ENCODE measurements at regions not wholly inside any gene's neighbourhood (a gene's known extent, or its start where the extent isn't known, plus 50 kb on each side); places are given as distances from the start of the nearest gene placed in this dataset.

DNA sequence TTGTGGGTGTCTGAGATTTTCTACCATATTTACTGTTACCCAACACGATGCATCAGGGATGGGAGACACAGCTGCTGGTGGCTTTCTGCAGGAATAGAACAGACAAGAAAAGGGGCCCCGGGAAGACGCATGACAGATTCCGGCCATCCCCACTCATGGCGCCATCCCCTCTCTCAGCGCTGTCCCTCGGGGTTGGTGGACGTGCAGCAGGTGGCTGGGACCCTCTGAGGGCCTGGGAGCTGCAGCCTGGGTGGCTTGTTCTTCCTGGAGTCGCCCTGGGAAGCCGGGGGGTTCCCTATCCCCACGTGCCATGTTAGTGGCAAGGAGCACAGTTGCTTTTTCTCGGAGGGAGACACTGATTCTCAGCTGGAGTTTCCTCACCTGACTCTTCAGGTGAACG is 1123.3 kb downstream of the BRD1 start:
- Histone ChIP-seq H3K4me3 (ENCODE audit: low read length, poor library complexity, severe bottlenecking) (no peak overlapping the region), H3K4me2 (ENCODE audit: low read depth, low read length, poor library complexity, severe bottlenecking) (no peak overlapping the region), H3K4me1 (ENCODE audit: insufficient read depth, low read length, poor library complexity, severe bottlenecking) (no peaks in the 10 kb centered on the region), H3K27me3 (ENCODE audit: insufficient read depth, low read length, poor library complexity, severe bottlenecking) (no peaks in the 10 kb centered on the region), H3K79me2 (ENCODE audit: insufficient read depth, low read length) (no peaks in the 10 kb centered on the region), H3K9ac (ENCODE audit: low read depth, low read length, poor library complexity, severe bottlenecking) (no peak overlapping the region), H3F3A (ENCODE audit: low read depth) (no peaks in the 10 kb centered on the region), H2AFZ (ENCODE audit: low read length) (no peak overlapping the region), H3K36me3 (ENCODE audit: insufficient read depth, low read length) (no peaks in the 10 kb centered on the region), H3K9me2 (replicated peaks; ENCODE audit: low read depth, low read length) (no peaks in the 10 kb centered on the region), H3K9me3 (ENCODE audit: insufficient read depth, low read depth, low read length) (no peaks in the 10 kb centered on the region; the same call in 1 of the 2 replicates), H4K20me1 (ENCODE audit: insufficient read depth, low read length, poor library complexity, severe bottlenecking) (no peaks in the 10 kb centered on the region)
- TF ChIP-seq, protein P1, sequence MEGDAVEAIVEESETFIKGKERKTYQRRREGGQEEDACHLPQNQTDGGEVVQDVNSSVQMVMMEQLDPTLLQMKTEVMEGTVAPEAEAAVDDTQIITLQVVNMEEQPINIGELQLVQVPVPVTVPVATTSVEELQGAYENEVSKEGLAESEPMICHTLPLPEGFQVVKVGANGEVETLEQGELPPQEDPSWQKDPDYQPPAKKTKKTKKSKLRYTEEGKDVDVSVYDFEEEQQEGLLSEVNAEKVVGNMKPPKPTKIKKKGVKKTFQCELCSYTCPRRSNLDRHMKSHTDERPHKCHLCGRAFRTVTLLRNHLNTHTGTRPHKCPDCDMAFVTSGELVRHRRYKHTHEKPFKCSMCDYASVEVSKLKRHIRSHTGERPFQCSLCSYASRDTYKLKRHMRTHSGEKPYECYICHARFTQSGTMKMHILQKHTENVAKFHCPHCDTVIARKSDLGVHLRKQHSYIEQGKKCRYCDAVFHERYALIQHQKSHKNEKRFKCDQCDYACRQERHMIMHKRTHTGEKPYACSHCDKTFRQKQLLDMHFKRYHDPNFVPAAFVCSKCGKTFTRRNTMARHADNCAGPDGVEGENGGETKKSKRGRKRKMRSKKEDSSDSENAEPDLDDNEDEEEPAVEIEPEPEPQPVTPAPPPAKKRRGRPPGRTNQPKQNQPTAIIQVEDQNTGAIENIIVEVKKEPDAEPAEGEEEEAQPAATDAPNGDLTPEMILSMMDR (conservative IDR thresholded peaks at IDR 0.05; ENCODE audit: low read length): no peak
- no peak for TF ChIP-seq EZH2phosphoT487 (IDR thresholded peaks at IDR 0.05; ENCODE audit: borderline replicate concordance)

DNA sequence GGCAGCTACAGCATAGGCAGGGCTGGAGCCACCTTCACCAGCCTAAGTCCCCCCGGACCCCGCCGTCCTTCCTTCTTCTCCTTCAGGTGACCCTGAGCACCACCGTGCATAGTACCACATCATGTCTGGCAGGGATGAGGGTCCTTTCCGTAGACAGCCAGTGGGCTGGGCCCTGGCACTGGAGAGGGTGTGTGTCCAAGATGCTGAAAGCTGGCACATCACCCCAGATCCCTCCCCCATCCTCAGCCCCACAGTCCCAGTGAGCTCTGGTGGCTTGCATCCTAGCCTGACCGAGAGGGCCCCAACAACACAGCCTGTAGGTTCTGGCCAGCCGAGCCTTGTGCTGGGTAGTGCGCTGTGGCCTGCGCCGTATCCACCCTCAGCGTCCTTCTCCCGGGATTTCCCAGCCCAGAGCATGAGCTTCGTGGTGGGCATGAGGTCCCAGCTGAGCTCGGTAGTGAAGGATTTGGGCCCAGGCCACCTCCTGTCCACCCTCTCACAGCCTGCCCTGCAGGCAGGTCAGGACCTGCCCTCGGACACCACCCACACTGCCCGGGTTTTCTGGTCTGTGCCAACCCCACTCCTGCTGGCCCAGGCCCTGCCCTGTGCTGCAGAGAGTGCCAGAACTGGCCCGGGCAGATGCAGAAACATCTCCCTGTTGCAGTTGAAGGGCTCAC is 1124.3 kb downstream of the BRD1 start:
- no peak overlapping the region for H2AFZ ChIP-seq (ENCODE audit: low read length)
- no peaks in the 10 kb centered on the region for H3K36me3 ChIP-seq (ENCODE audit: insufficient read depth, low read length)
- H3K9me3 ChIP-seq (ENCODE audit: insufficient read depth, low read depth, low read length): no peaks in the 10 kb centered on the region; the same call in 1 of the 2 replicates
- no peaks in the 10 kb centered on the region for H4K20me1 ChIP-seq (ENCODE audit: insufficient read depth, low read length, poor library complexity, severe bottlenecking)
- H3K9me2 ChIP-seq (replicated peaks; ENCODE audit: low read depth, low read length): no peaks in the 10 kb centered on the region
- no peak overlapping the region for H3K9ac ChIP-seq (ENCODE audit: low read depth, low read length, poor library complexity, severe bottlenecking)
- H3K4me2 ChIP-seq (ENCODE audit: low read depth, low read length, poor library complexity, severe bottlenecking): no peak overlapping the region
- no peak for TF ChIP-seq EZH2phosphoT487 (IDR thresholded peaks at IDR 0.05; ENCODE audit: borderline replicate concordance)
- TF ChIP-seq, protein P1 (conservative IDR thresholded peaks at IDR 0.05; ENCODE audit: low read length): no peak
- H3K4me3 ChIP-seq (ENCODE audit: low read length, poor library complexity, severe bottlenecking): no peak overlapping the region
- no peaks in the 10 kb centered on the region for H3K27me3 ChIP-seq (ENCODE audit: insufficient read depth, low read length, poor library complexity, severe bottlenecking)
- no peaks in the 10 kb centered on the region for H3K4me1 ChIP-seq (ENCODE audit: insufficient read depth, low read length, poor library complexity, severe bottlenecking)
- no peaks in the 10 kb centered on the region for H3F3A ChIP-seq (ENCODE audit: low read depth)
- no peaks in the 10 kb centered on the region for H3K79me2 ChIP-seq (ENCODE audit: insufficient read depth, low read length)

DNA sequence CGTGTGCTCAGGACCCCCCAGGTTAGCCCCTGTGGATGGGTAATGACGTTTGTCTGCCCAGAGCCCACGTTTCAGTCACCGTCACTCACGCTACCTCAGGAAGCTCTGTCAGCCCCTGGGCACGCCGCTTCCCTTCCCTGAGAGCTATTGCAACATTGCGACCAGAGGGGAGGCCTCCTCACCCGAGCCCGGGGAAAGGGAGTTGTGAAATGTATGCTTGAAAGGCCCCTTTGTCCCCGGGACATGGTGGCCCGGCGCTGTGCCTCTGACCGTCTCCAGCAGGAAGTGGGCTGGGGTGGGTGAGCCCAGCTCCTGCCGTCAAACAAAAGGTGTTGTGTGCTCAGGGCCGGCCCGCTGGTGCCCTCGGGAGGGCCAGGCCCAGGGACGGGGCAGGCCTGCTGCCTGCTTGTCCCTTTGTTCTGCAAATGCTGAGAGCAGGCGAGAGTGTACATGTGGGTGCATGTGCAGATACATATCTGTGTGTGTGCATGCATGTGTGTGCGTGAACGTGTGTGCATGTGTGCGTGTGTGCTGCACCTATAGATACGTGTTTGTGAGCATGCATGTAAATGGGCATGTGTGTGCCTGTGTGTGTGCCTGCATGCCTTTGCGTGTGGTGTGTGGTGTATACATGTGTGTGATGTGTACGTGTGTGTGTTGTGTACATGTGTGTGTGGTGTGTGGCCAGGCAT is 1125.0 kb downstream of the BRD1 start:
- Histone ChIP-seq H3K9me2 (replicated peaks; ENCODE audit: low read depth, low read length) (no peaks in the 10 kb centered on the region), H2AFZ (ENCODE audit: low read length) (no peak overlapping the region), H3K27me3 (ENCODE audit: insufficient read depth, low read length, poor library complexity, severe bottlenecking) (no peaks in the 10 kb centered on the region), H3K9ac (ENCODE audit: low read depth, low read length, poor library complexity, severe bottlenecking) (no peak overlapping the region), H3K4me1 (ENCODE audit: insufficient read depth, low read length, poor library complexity, severe bottlenecking) (no peaks in the 10 kb centered on the region), H3K4me3 (ENCODE audit: low read length, poor library complexity, severe bottlenecking) (no peak overlapping the region), H3K9me3 (ENCODE audit: insufficient read depth, low read depth, low read length) (no peaks in the 10 kb centered on the region; the same call in 1 of the 2 replicates), H4K20me1 (ENCODE audit: insufficient read depth, low read length, poor library complexity, severe bottlenecking) (no peaks in the 10 kb centered on the region), H3K36me3 (ENCODE audit: insufficient read depth, low read length) (no peaks in the 10 kb centered on the region), H3K4me2 (ENCODE audit: low read depth, low read length, poor library complexity, severe bottlenecking) (no peak overlapping the region), H3K79me2 (ENCODE audit: insufficient read depth, low read length) (no peaks in the 10 kb centered on the region), H3F3A (ENCODE audit: low read depth) (no peaks in the 10 kb centered on the region)
- TF ChIP-seq, protein P1 (conservative IDR thresholded peaks at IDR 0.05; ENCODE audit: low read length): no peak
- no peak for TF ChIP-seq EZH2phosphoT487 (IDR thresholded peaks at IDR 0.05; ENCODE audit: borderline replicate concordance)
